ENCODE measurements at regions not wholly inside any gene's neighbourhood (a gene's known extent, or its start where the extent isn't known, plus 50 kb on each side); places are given as distances from the start of the nearest gene placed in this dataset.

- TF ChIP-seq CTCF (conservative IDR thresholded peaks at IDR 0.05; ENCODE audit: low read depth, low read length) (no peak), EZH2 (IDR thresholded peaks at IDR 0.05; ENCODE audit: low read length, unreplicated experiment) (no peak), EZH2phosphoT487 (IDR thresholded peaks at IDR 0.05; ENCODE audit: borderline replicate concordance, low read length) (no peak)
These were observed 184.0 kb downstream of the CYLD start for GRCh38 chr16:50925758-50926357.

Measured in PC-3 (cell line).